ENCODE measurements at regions not wholly inside any gene's neighbourhood (a gene's known extent, or its start where the extent isn't known, plus 50 kb on each side); places are given as distances from the start of the nearest gene placed in this dataset.
A peak's percentile ranks its signal among the peaks of the same experiment; 100 is the strongest.

DNA sequence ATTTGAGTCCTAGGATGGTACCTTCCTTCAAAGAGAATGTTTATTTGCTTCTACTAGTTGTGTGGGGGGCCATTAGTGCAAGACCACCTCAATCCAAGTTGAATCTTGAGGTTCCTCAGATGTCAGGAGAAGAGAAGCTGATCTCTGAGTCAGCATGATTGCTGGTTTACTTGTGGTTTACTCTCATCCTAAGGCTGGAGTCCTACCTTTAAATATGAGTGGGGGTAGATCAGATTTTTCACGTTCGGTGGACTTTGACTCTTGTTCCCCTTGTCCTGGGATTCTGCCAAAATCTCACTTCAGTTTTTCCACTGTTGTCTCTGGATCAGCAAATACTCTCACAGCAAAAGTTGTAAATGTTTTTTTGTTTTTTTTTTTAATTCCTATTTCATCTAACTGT, 84.6 kb upstream of the F13A1 start:
- TF ChIP-seq POLR2A (IDR thresholded peaks at IDR 0.05) (no peak), EP300 (IDR thresholded peaks at IDR 0.05) (no peak), POLR2AphosphoS5 (IDR thresholded peaks at IDR 0.05) (no peak)
- TF ChIP-seq, protein P1, sequence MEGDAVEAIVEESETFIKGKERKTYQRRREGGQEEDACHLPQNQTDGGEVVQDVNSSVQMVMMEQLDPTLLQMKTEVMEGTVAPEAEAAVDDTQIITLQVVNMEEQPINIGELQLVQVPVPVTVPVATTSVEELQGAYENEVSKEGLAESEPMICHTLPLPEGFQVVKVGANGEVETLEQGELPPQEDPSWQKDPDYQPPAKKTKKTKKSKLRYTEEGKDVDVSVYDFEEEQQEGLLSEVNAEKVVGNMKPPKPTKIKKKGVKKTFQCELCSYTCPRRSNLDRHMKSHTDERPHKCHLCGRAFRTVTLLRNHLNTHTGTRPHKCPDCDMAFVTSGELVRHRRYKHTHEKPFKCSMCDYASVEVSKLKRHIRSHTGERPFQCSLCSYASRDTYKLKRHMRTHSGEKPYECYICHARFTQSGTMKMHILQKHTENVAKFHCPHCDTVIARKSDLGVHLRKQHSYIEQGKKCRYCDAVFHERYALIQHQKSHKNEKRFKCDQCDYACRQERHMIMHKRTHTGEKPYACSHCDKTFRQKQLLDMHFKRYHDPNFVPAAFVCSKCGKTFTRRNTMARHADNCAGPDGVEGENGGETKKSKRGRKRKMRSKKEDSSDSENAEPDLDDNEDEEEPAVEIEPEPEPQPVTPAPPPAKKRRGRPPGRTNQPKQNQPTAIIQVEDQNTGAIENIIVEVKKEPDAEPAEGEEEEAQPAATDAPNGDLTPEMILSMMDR (IDR thresholded peaks at IDR 0.05) = no peak
- H3K4me3 ChIP-seq = no peak overlapping the region
- no peak for DNase-seq
- H3K27me3 ChIP-seq = no peaks in the 10 kb centered on the region
- 18 to 35% methylated on average over 2 of the region's 2 CpGs for WGBS, 2 donors
- H3K36me3 ChIP-seq = no peaks in the 10 kb centered on the region
- no peaks in the 10 kb centered on the region for H3K4me1 ChIP-seq
- H3K9me3 ChIP-seq = no peaks in the 10 kb centered on the region
- H3K27ac ChIP-seq = no peak overlapping the region
- intact Hi-C loops (cut with DNase I) = no loop called here

DNA sequence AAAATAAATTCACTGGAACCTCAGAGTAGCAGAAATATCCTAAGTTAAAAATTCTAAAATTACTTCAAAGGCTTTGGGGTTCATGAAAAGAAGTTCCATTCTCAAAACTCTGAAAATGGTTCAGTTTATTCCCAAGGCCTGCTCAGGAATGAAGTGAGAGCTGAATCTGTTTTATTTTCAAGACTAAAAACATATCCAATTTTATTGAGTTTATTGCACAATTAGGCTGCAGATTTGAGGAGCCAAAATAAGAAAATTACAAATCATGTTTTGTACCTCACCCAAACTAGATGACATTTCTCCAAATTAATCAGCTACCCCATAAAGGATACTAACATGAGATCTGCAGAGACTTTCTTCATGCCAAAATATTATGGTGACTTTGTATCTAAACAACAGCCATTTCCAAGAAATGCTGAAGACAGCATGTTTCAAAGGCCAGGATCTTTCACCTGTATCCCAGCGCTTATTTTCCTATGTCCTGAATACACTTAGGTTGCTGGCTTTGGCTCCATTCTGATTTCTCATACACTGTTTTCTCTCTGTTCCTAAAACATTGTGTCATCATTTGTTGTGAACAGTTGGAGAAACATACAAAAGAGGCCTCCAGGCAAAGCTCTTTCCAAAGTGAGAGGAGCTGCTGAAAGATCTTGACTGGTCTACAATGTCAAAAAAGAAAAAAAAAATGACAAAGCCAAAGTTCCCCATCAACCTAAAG, 85.7 kb upstream of the F13A1 start:
- H3K4me3 ChIP-seq = no peak overlapping the region
- intact Hi-C loops (cut with DNase I) = no loop called here
- no peaks in the 10 kb centered on the region for H3K4me1 ChIP-seq
- DNase-seq = no peak
- peak in 2 of 4 donors; percentile 4 to 9 for TF ChIP-seq POLR2AphosphoS5 (IDR thresholded peaks at IDR 0.05)
- TF ChIP-seq EP300 (IDR thresholded peaks at IDR 0.05) = no peak
- no peaks in the 10 kb centered on the region for H3K27me3 ChIP-seq
- H3K9me3 ChIP-seq = no peaks in the 10 kb centered on the region
- H3K36me3 ChIP-seq = no peaks in the 10 kb centered on the region
- H3K27ac ChIP-seq = peak overlapping the region in 1 of 4 donors; percentile 45
- 94 to 95% methylated on average over 1 of the region's 1 CpG for WGBS, 2 donors

DNA sequence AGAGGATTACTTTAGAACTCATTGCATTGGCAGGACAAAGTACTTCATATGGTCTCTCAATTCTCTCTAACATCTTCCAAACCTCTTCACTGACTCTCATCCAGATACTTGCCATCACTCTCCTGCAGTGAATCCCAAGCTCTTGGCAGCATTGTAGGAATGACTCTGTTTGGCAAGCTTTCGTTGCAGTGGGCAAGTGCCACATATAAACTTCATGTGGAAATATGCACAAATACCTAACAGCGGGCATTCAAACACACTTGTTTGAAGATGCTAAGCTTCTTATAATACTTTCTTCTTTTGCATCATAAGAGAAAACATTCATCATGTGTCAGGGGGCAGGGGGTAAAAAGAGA, 86.2 kb upstream of the F13A1 start:
- peak overlapping the region in 1 of 4 donors; percentile 38 for H3K27ac ChIP-seq
- intact Hi-C loops (cut with DNase I) = no loop called here
- WGBS, 2 donors = 40 to 44% methylated on average over 2 of the region's 2 CpGs

DNA sequence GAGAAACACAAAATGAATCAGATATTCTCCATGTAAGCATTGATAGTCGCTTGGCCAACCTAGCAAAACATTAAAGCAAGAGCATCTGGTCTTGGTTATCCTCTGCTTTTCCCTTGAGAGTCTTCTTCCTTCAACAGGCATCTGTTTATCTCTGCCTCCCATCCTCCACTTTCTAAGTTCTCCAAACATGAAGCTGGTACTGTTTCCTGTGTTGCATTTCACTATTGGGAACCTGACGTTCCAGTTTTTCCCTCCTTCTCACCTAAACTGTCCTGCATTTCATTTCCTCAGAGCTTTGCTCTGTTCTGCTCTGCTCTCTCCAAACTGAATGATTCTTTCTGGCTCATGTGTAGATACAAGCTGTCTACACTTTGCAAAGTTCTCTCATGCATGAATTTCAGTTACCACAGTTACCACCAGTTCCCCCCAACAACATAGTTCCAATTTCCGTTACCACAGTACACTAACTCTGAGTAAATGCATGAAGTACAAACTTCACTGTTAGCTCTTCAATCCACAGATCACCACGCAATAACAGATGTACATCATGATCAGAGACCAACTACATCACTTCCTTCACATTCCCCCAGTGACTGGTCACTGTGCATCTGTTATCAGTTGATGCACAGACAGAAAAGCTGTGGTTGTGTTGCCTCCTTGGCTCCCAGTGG, 86.7 kb upstream of the F13A1 start:
- Histone ChIP-seq H3K27ac (no peak overlapping the region), H3K4me3 (no peak overlapping the region), H3K4me1 (no peaks in the 10 kb centered on the region), H3K27me3 (no peaks in the 10 kb centered on the region), H3K9me3 (no peaks in the 10 kb centered on the region), H3K36me3 (no peaks in the 10 kb centered on the region)
- DNase-seq = no peak
- intact Hi-C loops (cut with DNase I) = no loop called here
- WGBS, 2 donors = 42 to 60% methylated on average over 4 of the region's 4 CpGs
- TF ChIP-seq POLR2AphosphoS5 (IDR thresholded peaks at IDR 0.05) = no peak
- no peak for TF ChIP-seq POLR2A (IDR thresholded peaks at IDR 0.05)

More for the DNA sequence above, 86.2 kb upstream of the F13A1 start:
- Histone ChIP-seq H3K4me3 (no peak overlapping the region), H3K4me1 (no peaks in the 10 kb centered on the region), H3K27me3 (no peaks in the 10 kb centered on the region), H3K36me3 (no peaks in the 10 kb centered on the region), H3K9me3 (no peaks in the 10 kb centered on the region)
- TF ChIP-seq, protein P1 (IDR thresholded peaks at IDR 0.05) = no peak
- TF ChIP-seq EP300 (IDR thresholded peaks at IDR 0.05) = no peak
- no peak for TF ChIP-seq POLR2A (IDR thresholded peaks at IDR 0.05)
- no peak for TF ChIP-seq POLR2AphosphoS5 (IDR thresholded peaks at IDR 0.05)
- no peak for DNase-seq

DNA sequence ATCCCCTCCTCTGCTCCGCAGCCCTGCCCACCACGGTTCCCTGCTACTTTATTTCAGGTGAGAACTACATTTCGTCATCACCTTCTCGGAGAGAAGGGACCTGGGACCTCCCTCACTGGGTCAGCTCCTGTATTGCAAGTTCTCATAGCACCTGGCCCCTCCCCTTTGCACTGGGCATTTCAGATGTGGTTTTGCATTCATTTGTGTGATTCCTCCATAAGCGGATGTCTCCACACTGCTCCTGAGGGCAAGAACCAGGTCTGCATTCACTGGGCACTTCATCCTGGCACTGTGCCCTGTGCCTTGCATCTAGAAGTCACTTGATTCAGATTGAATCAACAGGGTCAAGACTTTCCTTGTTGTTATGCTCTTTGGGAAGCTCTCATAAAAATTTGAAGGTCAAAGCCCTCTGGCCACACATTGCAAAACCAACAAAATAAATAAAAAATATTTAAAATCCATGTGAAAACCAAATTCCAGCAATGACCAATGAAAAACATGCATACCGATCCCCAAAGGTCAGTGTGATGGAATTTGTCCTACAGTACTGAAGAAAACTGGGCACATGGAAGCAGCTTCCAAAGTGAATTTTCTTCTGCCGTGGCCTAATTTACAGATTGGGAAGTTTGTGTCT, 89.1 kb upstream of the F13A1 start:
- no peaks in the 10 kb centered on the region for H3K27me3 ChIP-seq
- no peak overlapping the region for H3K4me3 ChIP-seq
- intact Hi-C loops (cut with DNase I) = no loop called here
- DNase-seq = no peak
- TF ChIP-seq POLR2AphosphoS5 (IDR thresholded peaks at IDR 0.05) = no peak
- no peak for TF ChIP-seq POLR2A (IDR thresholded peaks at IDR 0.05)
- no peak for TF ChIP-seq EP300 (IDR thresholded peaks at IDR 0.05)
- TF ChIP-seq, protein P1 (IDR thresholded peaks at IDR 0.05) = no peak
- H3K36me3 ChIP-seq = no peaks in the 10 kb centered on the region
- H3K4me1 ChIP-seq = no peaks in the 10 kb centered on the region
- 76 to 83% methylated on average over 7 of the region's 7 CpGs for WGBS, 2 donors
- no peak overlapping the region for H3K27ac ChIP-seq
- H3K9me3 ChIP-seq = no peaks in the 10 kb centered on the region
